ENCODE measurements at regions not wholly inside any gene's neighbourhood (a gene's known extent, or its start where the extent isn't known, plus 50 kb on each side); places are given as distances from the start of the nearest gene placed in this dataset.

DNA sequence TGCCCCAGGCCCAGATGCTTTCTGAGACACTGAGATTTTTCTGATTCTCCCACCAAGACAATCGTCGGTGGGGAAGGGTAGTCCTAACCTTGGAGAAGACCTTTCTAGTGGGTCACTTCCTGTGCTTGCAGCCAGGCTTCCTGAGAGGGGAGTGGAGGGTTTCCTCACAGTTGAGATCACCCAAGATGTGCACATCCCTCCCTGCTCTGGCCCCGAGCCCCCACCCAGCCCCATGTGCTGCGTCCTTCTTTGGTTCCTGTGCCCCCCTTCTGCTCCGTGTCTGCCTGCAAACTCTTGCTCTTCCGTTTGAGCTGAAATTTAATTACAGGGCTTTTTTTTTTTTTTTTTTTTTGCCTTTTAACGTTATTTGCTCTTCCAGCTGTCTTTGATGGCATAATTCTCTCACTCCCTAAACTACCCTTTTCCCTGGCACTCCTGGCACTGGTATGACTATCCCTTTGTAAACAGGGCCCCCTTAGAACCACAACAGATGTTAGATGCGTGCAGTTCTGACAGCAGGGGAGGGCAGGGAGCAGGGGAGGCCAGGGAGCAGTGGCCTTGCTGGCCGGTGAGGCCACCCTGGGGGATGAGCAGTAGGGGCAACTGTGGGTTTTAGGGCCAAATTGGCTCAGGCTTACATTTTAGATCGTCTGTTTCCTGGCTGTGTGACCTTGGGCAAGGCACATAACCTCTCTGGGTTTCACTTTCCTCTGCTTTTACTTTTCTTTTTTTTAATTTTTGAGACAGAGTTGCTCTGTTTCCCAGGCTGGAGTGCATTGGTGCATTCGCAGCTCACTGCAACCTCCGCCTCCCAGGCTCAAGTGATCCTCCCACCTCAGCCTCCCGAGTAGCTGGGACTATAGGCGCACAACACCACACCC lies 144.5 kb downstream of the PHETA1 start:
- no peak for DNase-seq (ENCODE audit: extremely low read depth, low read depth)

GRCh38 chr12:111222523-111222922 lies 146.4 kb downstream of the PHETA1 start:
- DNase-seq (ENCODE audit: extremely low read depth, low read depth), result no peak

- DNase-seq (ENCODE audit: extremely low read depth, low read depth), result no peak
These were observed 146.9 kb downstream of the PHETA1 start for GRCh38 chr12:111222027-111222414.

GRCh38 chr12:111221062-111222026 lies 147.6 kb downstream of the PHETA1 start:
- no peak for DNase-seq (ENCODE audit: extremely low read depth, low read depth)

DNA sequence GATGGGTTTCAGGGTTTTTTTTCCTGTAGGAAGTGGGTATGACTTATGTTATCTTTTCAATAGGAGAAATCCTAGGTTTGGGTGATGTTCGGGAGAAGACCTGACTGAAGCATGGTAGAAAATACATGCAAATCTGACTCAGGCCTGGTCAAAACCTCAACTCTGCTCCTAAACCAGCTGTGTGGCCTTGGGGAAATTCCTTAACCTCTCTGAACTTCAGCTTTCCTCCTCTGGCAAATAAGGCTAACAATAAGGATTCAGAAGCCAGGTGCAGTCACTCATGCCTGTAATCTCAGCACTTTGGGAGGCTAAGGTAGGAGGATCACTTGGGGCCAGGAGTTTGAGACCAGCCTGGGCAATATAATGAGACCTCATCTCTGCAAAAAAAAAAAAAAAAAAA lies 148.5 kb downstream of the PHETA1 start:
- no peak for DNase-seq (ENCODE audit: extremely low read depth, low read depth)

DNA sequence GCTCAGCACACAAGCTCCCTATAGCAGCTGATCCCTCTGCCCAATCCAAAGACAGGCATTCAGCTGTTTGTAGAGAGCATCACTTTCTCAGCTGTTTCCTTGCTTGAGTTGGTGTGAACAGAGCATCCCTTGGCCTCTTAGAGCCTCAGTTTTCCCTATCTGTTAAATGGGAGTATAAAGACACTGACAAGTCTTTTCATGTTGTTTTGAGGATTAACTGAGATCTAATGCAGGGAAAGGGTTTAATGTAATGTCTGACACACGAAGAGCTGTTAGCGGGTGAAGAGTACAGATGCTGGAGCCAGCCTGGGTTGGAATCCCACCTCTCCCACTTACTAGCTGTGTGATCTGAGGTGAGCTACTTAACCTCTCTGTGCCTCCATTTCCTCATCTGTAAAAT lies 149.5 kb downstream of the PHETA1 start:
- DNase-seq (ENCODE audit: extremely low read depth, low read depth), result no peak

DNA sequence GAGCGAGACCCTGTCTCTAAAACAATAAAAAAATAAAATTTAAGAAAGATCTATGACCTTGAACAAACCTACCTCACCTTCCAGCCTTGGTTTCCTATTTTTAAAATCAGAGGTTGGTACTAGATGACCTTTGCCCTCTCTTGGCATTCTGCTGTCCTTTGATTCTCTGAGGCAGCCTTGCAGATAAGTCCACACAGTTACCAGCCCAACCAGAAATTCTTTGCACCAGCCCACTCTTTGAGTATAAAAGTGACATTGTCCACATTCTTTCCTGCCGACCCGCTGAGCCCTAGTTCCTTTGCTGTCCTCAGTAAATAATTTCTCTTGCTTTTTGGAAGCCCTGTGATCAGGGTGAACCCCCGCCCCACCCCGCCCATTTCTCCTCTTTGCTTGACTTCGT lies 150.4 kb downstream of the PHETA1 start:
- no peak for DNase-seq (ENCODE audit: extremely low read depth, low read depth)

GRCh38 chr12:111216387-111217159 lies 152.3 kb downstream of the PHETA1 start:
- DNase-seq (ENCODE audit: extremely low read depth, low read depth), result no peak

DNA sequence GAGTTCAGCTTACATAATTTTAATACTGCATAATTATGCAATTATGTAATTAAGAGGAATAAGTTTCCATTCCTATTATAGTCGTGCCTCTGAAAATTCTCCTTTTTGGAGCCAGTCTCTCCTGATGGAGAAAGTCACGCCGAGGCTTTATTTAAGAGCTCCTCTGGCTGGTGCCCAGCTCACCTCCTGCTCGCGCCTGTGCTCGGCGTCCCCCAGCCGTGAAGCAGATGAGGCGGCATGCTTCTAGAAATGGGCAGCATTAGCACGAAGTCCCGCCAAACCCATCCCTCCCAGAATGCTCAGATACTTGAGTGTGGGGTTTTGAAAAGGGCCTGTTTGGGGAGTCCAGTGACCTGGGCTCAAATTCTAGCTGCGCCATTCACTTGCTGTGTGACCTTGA lies 153.0 kb downstream of the PHETA1 start:
- DNase-seq (ENCODE audit: extremely low read depth, low read depth), result no peak

GRCh38 chr12:111214401-111214800 lies 154.5 kb downstream of the PHETA1 start:
- no peak for DNase-seq (ENCODE audit: extremely low read depth, low read depth)

- no peak for DNase-seq (ENCODE audit: extremely low read depth, low read depth)
These were observed 155.3 kb downstream of the PHETA1 start for GRCh38 chr12:111213561-111213960.

DNA sequence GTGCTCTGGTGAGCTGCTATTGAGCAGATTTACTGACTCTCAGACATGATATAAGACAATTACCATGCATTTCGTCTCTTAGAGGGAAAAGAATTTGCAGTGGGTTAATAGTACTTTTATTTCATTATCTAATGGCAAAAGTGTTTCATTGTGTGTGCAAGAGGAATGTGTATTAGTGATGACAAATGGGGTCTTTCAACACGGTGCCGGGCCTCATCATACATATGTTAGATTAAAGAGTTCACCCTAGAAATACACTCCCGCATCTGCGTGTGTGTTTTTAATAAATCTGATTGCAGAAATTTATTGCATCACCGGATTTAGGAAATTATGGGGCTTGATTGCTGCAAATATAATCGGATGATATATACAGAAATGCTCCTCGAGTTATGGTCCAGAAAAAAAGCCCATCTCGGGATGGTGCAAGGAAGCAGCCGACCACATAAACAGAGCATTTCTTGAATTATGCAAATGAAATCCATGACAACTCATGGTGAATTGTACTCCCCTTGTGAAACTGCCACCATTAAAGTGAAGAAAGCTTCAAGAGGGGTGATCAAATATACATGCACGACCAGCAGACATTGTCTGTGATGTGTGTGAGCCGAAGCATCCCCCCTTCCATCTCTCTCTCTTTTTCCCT lies 156.0 kb downstream of the PHETA1 start:
- no peak for DNase-seq (ENCODE audit: extremely low read depth, low read depth)

DNA sequence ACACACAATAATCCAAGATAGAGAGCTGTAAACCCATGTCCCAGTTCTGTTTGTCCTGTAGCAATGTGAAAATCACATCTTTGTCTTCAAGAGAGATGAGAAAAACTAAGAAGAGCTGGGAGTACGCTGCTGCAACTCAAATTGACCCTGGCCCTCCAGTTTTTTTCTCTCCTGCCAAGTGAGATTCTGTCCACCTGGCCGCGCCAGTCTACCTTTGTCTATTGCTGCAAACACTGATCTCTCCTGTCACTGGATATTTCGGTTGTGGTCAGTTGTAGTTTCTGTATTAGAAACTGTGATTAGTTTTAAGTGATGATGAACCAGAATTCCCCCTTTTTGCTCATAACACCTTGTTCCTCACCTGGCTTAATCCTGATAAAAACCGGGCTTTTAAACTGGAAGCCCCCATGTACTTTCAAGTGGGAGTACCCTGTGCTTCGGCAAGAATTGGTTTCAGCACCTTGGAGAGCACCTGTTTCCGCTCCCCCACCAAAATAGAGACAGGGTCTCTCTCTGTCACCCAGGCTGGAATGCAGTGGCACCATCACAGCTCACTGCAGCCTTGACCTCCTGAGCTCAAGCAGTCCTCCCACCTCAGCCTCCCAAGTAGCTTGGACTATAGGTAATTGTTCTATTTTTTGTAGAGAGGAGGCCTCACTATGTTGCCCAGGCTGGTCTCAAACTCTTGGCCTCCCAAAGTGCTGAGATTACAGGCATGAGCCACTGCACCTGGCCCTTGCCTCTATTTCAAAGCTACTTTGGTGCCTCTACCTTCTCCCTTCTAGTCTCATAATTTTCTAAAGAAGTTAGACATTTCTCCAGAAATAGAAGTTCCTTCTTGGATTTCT lies 156.8 kb downstream of the PHETA1 start:
- no peak for DNase-seq (ENCODE audit: extremely low read depth, low read depth)

- no peak for DNase-seq (ENCODE audit: extremely low read depth, low read depth)
These were observed 159.1 kb downstream of the PHETA1 start for GRCh38 chr12:111209811-111210210.

- no peak for DNase-seq (ENCODE audit: extremely low read depth, low read depth)
These were observed 161.1 kb downstream of the PHETA1 start for GRCh38 chr12:111207761-111208160.

- no peak for DNase-seq (ENCODE audit: extremely low read depth, low read depth)
These were observed 164.1 kb downstream of the PHETA1 start for GRCh38 chr12:111204788-111205241.

GRCh38 chr12:111203969-111204368 lies 164.9 kb downstream of the PHETA1 start:
- no peak for DNase-seq (ENCODE audit: extremely low read depth, low read depth)

- DNase-seq (ENCODE audit: extremely low read depth, low read depth), result no peak
These were observed 165.4 kb downstream of the PHETA1 start for GRCh38 chr12:111203446-111203845.

GRCh38 chr12:111202237-111202915 lies 166.5 kb downstream of the PHETA1 start:
- DNase-seq (ENCODE audit: extremely low read depth, low read depth), result no peak
